Embryonic facial prominence (tissue), 1 donor: ENCODE measurements at regions not wholly inside any gene's neighbourhood (a gene's known extent, or its start where the extent isn't known, plus 50 kb on each side); places are given as distances from the start of the nearest gene placed in this dataset.

Experiments
- DNase-seq: peaks from one replicate; pipeline ENCODE4 v3.0.0-alpha.2; 2016; ENCODE audit errors: extremely low spot score

- DNase-seq = no peak
Observed at GRCh38 chr2:236498369-236498768, 71.3 kb upstream of the ACKR3 start.

GRCh38 chr2:236499691-236500578 is 69.7 kb upstream of the ACKR3 start:
- DNase-seq = no peak

DNA sequence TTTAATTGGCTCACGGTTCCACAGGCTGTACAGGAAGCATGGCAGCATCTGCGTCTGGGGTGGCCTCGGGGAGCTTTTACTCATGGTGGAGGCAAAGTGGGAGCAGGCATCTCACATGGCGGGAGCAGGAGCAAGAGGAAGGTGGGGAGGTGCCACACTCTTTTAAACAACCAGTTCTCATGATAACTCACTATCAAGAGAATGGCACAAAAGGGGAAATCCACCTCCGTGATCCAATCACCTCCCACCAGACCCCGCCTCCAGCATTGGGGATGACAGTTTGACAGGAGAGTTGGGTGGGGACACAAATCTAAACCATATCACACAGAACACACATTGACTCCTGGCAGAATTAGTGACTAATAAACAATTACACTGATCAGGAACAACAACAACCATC is 68.6 kb upstream of the ACKR3 start:
- no peak for DNase-seq

GRCh38 chr2:236501531-236501930 is 68.1 kb upstream of the ACKR3 start:
- no peak for DNase-seq

DNA sequence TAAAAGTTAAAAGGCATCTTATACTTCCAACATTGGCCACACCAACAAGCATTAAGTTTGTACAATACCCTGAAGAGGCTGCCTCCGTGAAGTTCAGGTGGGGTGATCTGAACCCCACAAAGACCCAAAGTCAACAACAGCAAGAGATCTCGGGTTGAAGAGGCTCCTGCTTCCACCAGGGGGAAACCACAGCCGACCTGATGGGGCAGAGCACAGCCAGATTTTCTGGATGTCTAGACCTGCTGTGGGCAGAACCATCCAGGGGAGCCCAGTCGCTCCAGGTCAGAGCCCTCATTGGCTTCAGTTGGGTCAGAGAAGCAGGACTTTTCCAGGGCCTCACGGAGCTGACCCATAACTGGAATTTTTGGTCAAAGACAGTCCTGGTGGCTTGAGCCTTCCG is 66.5 kb upstream of the ACKR3 start:
- DNase-seq = no peak

GRCh38 chr2:236503583-236503982 is 66.0 kb upstream of the ACKR3 start:
- no peak for DNase-seq

GRCh38 chr2:236505041-236505440 is 64.6 kb upstream of the ACKR3 start:
- DNase-seq = no peak

DNA sequence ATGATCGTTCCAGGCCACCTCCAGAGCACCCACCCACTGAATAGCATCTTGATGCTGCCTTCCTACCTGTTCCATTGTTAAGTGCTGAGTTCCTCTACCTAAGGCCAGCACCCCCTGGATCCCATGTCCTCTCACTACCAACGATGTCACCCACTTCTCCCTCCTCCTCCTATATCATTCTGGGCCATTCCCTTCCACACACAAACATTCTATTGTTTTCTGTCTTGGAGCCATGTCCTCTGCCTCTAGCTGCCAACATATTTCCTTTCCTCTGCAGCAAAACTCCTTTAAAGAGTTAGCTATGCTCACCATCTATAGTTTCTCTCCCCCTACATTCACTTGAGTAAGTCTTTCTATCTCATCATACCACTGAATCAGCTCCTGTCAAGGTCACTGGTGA is 64.0 kb upstream of the ACKR3 start:
- DNase-seq = no peak

DNA sequence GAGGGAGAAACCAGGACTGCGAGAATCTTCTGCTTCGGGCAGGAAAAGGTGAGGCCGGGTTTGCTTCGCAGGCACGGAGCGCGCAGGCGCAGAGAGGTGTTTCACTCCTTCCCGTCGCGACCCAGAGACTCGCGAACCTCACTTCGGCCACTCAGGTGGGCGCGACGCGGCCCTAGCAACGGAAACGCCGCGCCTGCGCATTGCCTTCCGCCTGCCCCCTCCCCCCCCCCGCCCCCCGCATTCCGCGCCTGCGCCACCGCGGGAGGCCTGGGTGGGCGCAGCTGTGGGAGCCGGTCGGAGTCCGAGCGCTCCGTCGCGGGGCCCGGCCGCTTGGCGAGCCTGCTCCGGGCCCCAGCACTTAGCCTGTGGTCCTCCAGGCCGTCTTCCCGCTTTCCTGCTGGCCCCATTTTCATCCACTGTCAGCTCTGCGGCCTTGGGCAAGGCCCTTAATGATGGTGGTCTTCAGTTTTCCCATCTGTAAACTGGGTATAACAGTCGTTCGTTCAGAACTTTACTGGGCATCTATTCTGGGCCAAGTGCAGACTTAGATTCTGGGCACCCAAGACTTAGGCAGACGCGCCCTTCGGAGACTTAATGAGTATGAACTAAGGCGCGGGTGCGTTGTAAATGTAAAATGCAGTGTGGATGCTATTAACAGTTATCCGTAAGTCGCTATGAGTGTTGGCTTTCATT is 62.1 kb upstream of the ACKR3 start:
- peak; percentile 33 for DNase-seq

DNA sequence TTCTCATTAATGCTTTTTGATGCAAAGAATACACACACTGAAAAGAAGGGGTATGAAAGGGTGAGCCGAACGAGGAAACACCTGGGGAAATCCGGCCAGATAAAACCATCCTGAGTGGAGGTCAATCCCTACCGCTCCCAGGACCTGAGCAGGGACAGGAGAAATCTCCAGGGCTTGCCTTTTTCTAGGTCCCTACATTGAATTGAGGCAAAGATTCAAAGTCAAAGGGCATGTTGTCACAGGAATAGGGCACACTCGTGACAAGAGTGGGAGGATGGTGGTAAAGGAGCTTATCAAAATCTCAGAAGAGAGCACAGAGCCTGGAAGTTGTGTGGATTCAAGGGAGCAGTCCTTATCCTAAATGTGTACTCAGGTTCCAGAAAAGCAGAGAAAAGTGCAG is 61.2 kb upstream of the ACKR3 start:
- no peak for DNase-seq

DNA sequence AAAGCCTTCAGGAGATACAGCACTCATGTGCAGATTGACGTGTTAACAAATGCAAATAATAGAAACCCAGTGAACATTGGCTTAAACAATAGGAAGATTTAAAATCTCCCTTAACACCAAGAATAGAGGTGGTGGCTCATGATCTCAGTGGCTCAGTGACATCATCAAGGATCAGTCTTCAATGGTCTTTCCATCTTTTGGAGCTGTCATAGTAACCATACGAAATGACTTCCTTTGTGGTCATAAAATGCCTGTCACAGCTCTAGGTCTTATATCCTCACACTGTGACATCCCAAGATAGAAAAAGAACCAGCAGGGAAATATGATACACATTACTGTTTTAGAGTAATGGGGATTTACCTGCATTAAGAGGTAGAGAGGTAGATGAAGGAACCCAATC is 59.6 kb upstream of the ACKR3 start:
- DNase-seq = no peak

GRCh38 chr2:236511266-236511665 is 58.4 kb upstream of the ACKR3 start:
- no peak for DNase-seq

DNA sequence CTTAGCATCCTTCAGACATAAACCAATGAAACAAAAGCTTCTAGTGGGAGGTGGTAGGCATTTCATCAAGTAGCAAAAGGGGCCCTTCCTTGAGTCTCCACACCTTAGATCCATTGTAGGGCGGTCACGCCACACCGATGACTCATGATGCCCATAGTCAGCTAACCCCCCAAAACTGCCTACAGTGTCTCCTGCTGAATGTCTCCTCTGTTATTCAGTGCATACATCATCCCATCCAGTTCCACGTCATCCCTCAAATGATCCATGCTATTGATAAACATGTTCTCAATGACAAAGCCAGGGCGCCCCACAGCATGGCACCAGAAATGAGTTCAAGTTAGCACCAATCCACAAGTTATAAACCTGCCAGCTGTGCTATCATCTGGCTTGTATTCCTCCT is 57.4 kb upstream of the ACKR3 start:
- no peak for DNase-seq

GRCh38 chr2:236512902-236513435 is 56.7 kb upstream of the ACKR3 start:
- no peak for DNase-seq

DNA sequence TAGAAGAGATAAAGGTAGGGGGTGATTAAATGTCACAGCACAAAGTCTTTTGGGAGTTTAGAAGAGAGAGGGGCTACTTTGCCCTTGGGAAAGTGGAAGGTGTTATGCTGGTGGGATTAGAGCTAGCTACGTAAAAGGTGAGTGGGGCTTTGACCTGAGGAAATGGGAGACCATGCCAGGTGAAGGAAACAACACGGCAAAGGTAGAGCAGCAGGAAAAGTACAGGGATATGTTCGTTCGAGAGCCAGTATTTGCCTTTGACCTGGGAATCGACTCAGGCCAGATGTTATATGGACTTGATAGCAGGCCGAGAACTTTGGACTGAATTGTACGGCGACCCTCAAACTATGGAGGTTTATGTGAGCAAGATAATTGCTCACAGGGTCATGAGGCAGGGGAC is 55.7 kb upstream of the ACKR3 start:
- DNase-seq = no peak

- DNase-seq = no peak
Observed at GRCh38 chr2:236516708-236517107, 52.9 kb upstream of the ACKR3 start.

DNA sequence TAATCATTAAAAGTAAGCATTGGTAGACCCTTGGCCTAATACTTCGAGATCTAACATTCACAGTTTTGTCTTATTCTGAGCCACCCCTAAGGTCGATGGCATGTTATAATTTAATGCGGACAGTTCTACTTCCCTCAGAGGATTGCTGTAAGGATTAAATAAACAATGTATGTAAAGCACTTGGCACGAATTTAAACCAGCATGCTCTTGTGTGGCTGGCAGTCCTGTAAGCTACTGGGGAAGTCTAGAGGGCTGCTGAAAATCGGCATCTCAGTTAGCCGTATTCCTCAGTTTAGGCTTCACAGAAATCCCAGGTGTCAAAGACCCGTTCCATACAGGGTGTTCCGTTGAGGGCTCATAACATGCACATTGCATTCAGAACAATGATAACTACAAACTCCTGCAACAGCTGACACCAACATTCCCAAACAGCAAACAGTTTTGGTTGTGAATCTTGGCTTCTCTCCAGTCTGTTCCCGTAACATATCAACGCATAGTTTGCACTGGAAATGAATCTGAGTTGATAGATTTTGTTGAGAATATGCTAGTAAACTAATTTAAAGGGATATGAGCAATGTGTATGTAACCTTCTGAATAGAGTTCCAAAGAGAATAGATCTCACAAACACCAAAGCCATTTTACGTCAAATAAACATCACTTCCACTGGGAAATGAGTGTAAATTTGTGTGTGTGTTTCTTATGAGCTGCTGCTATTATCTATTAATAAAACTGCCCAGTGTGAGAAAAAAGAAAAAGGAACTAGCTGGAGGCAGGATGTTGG is 52.2 kb upstream of the ACKR3 start:
- no peak for DNase-seq
